OCI-LY3 (cell line): ENCODE measurements at regions not wholly inside any gene's neighbourhood (a gene's known extent, or its start where the extent isn't known, plus 50 kb on each side); places are given as distances from the start of the nearest gene placed in this dataset.

Experiments used
- H2AFZ ChIP-seq: fragments of 200-600, 300-600 bp; shearing (Covaris generic); 2 replicates; pipeline ENCODE4 v1.6.0; 2014; ENCODE audit warnings: antibody characterized with exemption, low read depth, low read length
- H3K27ac ChIP-seq: fragments of 200-600, 300-600 bp; sonication (generic); 2 replicates; pipeline ENCODE4 v1.5.1; 2014; ENCODE audit warnings: mild to moderate bottlenecking, low read length, moderate library complexity, mixed read lengths
- H3K27me3 ChIP-seq: fragments of 200-600, 300-600 bp; sonication (generic); 2 replicates; pipeline ENCODE4 v1.6.1; 2014; ENCODE audit warnings: low read depth, low read length, mixed read lengths
- H3K36me3 ChIP-seq: fragments of 200-600, 300-600 bp; sonication (generic); replicated peaks from 2 replicates; pipeline ENCODE3; 2014; ENCODE audit warnings: low read depth, low read length, mixed read lengths
- H3K4me1 ChIP-seq: fragments of 300-600, 200-600 bp; sonication (generic); 2 replicates; pipeline ENCODE4 v1.6.1; 2014; ENCODE audit warnings: low read length, mixed read lengths
- H3K4me2 ChIP-seq: fragments of 200-600, 300-600 bp; sonication (generic); 2 replicates; pipeline ENCODE4 v1.6.1; 2014; ENCODE audit warnings: low read length, mixed read lengths
- H3K4me3 ChIP-seq: fragments of 300-600, 200-600 bp; sonication (generic); 2 replicates; pipeline ENCODE4 v1.5.1; 2014; ENCODE audit warnings: antibody characterized with exemption, mild to moderate bottlenecking, low read length, moderate library complexity
- H3K79me2 ChIP-seq: fragments of 300-600, 200-600 bp; shearing (Covaris generic); 2 replicates; pipeline ENCODE4 v1.6.1; 2014; ENCODE audit warnings: mild to moderate bottlenecking, low read length, mixed read lengths
- H3K9ac ChIP-seq: fragments of 300-600, 200-600 bp; shearing (Covaris generic); 2 replicates; pipeline ENCODE4 v1.6.0; 2014; ENCODE audit warnings: mild to moderate bottlenecking, low read length, moderate library complexity
- H3K9me3 ChIP-seq: fragments of 200-600, 300-600 bp; shearing (Covaris generic); 2 replicates; pipeline ENCODE4 v1.6.1; 2014; ENCODE audit warnings: low read length, mixed read lengths; ENCODE audit not compliant: insufficient read depth
- H4K20me1 ChIP-seq: fragments of 200-600, 300-600 bp; sonication (generic); 2 replicates; pipeline ENCODE4 v1.6.1; 2016; ENCODE audit warnings: low read length, mixed read lengths; ENCODE audit not compliant: insufficient read depth
- CTCF ChIP-seq: fragments of 200-600, 300-600 bp; sonication (generic); IDR thresholded peaks from 2 replicates; pipeline ENCODE4 v1.5.1; 2014; ENCODE audit warnings: antibody characterized with exemption, low read length, low read depth
- EZH2phosphoT487 ChIP-seq: fragments of 200-600 bp; shearing (Covaris generic); IDR thresholded peaks from 2 replicates; pipeline ENCODE4 v1.6.1; 2018; ENCODE audit warnings: antibody characterized with exemption, mixed run types, low read depth

- Histone ChIP-seq H3K79me2 (no peaks in the 10 kb centered on the region), H4K20me1 (no peaks in the 10 kb centered on the region), H3K4me1 (no peaks in the 10 kb centered on the region), H3K9me3 (no peaks in the 10 kb centered on the region), H3K9ac (no peak overlapping the region), H3K36me3 (no peaks in the 10 kb centered on the region), H3K27ac (no peak overlapping the region), H2AFZ (no peak overlapping the region), H3K4me2 (no peak overlapping the region), H3K27me3 (no peaks in the 10 kb centered on the region), H3K4me3 (no peak overlapping the region)
- TF ChIP-seq CTCF (no peak), EZH2phosphoT487 (no peak)
Measured at GRCh38 chr11:111194860-111195568, 50.5 kb upstream of the POU2AF2 start.

- Histone ChIP-seq H3K27me3 (no peaks in the 10 kb centered on the region), H3K4me2 (no peak overlapping the region), H3K36me3 (no peaks in the 10 kb centered on the region), H3K9ac (no peak overlapping the region), H3K79me2 (no peaks in the 10 kb centered on the region), H2AFZ (no peak overlapping the region), H3K9me3 (no peaks in the 10 kb centered on the region), H3K4me3 (no peak overlapping the region), H3K4me1 (no peaks in the 10 kb centered on the region), H4K20me1 (no peaks in the 10 kb centered on the region), H3K27ac (no peak overlapping the region)
- TF ChIP-seq CTCF: no peak
- TF ChIP-seq EZH2phosphoT487: no peak
Measured at GRCh38 chr11:111193924-111194490, 51.5 kb upstream of the POU2AF2 start.

- no peaks in the 10 kb centered on the region for H3K9me3 ChIP-seq
- no peak overlapping the region for H3K27ac ChIP-seq
- H3K4me3 ChIP-seq: no peak overlapping the region
Measured at GRCh38 chr11:111189466-111189865, 56.1 kb upstream of the POU2AF2 start.

More at GRCh38 chr11:111189466-111189865, 56.1 kb upstream of the POU2AF2 start:
- Histone ChIP-seq H4K20me1 (no peaks in the 10 kb centered on the region), H2AFZ (no peak overlapping the region), H3K27me3 (no peaks in the 10 kb centered on the region), H3K36me3 (no peaks in the 10 kb centered on the region), H3K79me2 (no peaks in the 10 kb centered on the region), H3K4me2 (no peak overlapping the region), H3K9ac (no peak overlapping the region), H3K4me1 (peaks cover 6% of the 10 kb centered on the region)
- no peak for TF ChIP-seq CTCF
- TF ChIP-seq EZH2phosphoT487: no peak
